Right cardiac atrium (tissue), 5 donors: ENCODE measurements at regions not wholly inside any gene's neighbourhood (a gene's known extent, or its start where the extent isn't known, plus 50 kb on each side); places are given as distances from the start of the nearest gene placed in this dataset.
A peak's percentile ranks its signal among the peaks of the same experiment; 100 is the strongest.

ENCODE experiments used
- ATAC-seq, 2 donors: fragments of 200-7000 bp; cut with Tn5 transposase; one replicate each; pipeline versions ENCODE4 v1.8.0 to v1.9.1; 2020; ENCODE audit warnings: moderate library complexity in 2 of 2, mild to moderate bottlenecking in 1 of 2
- DNase-seq, 3 donors: peaks; one replicate each; pipeline ENCODE4 v3.0.0-alpha.2; 2020
- H3K27ac ChIP-seq: one replicate; pipeline ENCODE4 v1.5.1; 2013; ENCODE audit warnings: mild to moderate bottlenecking, low read length, control low read depth, moderate library complexity
- H3K27me3 ChIP-seq: one replicate; pipeline ENCODE4 v1.6.1; 2013; ENCODE audit not compliant: control insufficient read depth, insufficient read depth
- H3K4me1 ChIP-seq: one replicate; pipeline ENCODE4 v1.6.1; 2013; ENCODE audit warnings: low read length; ENCODE audit not compliant: control insufficient read depth, insufficient read depth
- H3K4me3 ChIP-seq: one replicate; pipeline ENCODE4 v1.5.1; 2013; ENCODE audit warnings: low read length, control low read depth
- H3K9me3 ChIP-seq: one replicate; pipeline ENCODE4 v1.6.1; 2013; ENCODE audit warnings: low read length; ENCODE audit not compliant: control insufficient read depth
- WGBS: extraction: QIAGEN DNeasy Blood & Tissue Kit; methylation state at CpG from one replicate; pipeline ENCODE4 v1.1.7; 2013; 5-methylcytosine and 5-hydroxymethylcytosine counted together
- intact Hi-C, 4 donors: fragments of 100-400 bp; cut with DNase I; formaldehyde crosslinking; loops; one replicate each; pipeline versions ENCODE4 v1.11.0 to v1.14.0; 2022 to 2023
- donor health status: healthy with polysubstance abuse.
- donor health status: DM: no; HTN: yes; CAD: no.
- donor health status: DM: no; HTN: no; CAD: no.
- donor health status: DM: no; HTN: yes; CAD: no; lungs with severe emphysema.
- donor health status: DM: yes; HTN: yes; CAD: no.

- intact Hi-C loops = no loop called here
Measured at GRCh38 chr1:147811273-147811672, 50.9 kb upstream of the GJA5 start.

GRCh38 chr1:147811751-147812150, 51.3 kb upstream of the GJA5 start:
- Histone ChIP-seq H3K9me3 (no peaks in the 10 kb centered on the region), H3K4me1 (peaks cover 5% of the 10 kb centered on the region), H3K27ac (peak overlapping the region; percentile 83), H3K4me3 (no peak overlapping the region), H3K27me3 (no peaks in the 10 kb centered on the region)
- DNase-seq = no peak
- 41% methylated on average over 3 of the region's 3 CpGs for WGBS
- ATAC-seq = peak; percentile 38 to 44
- intact Hi-C loops = no loop called here

More at GRCh38 chr1:147811273-147811672, 50.9 kb upstream of the GJA5 start:
- Histone ChIP-seq H3K9me3 (no peaks in the 10 kb centered on the region), H3K4me1 (peaks cover 5% of the 10 kb centered on the region), H3K27me3 (no peaks in the 10 kb centered on the region), H3K4me3 (no peak overlapping the region), H3K27ac (peak overlapping the region; percentile 83)
- DNase-seq (peak; percentile 30 to 66 (median 48)), ATAC-seq (peak; percentile 89 to 90)
- 47% methylated on average over 5 of the region's 5 CpGs for WGBS

GRCh38 chr1:147812799-147813198, 52.4 kb upstream of the GJA5 start:
- intact Hi-C loops = no loop called here
- DNase-seq (no peak), ATAC-seq (no peak)
- Histone ChIP-seq H3K27ac (no peak overlapping the region), H3K9me3 (no peaks in the 10 kb centered on the region), H3K4me1 (peaks cover 5% of the 10 kb centered on the region), H3K4me3 (no peak overlapping the region), H3K27me3 (no peaks in the 10 kb centered on the region)
- 93% methylated on average over 2 of the region's 2 CpGs for WGBS

GRCh38 chr1:147815503-147815902, 55.1 kb upstream of the GJA5 start:
- ATAC-seq (no peak), DNase-seq (no peak)
- Histone ChIP-seq H3K27ac (no peak overlapping the region), H3K9me3 (no peaks in the 10 kb centered on the region), H3K27me3 (no peaks in the 10 kb centered on the region), H3K4me3 (no peak overlapping the region), H3K4me1 (peaks cover 5% of the 10 kb centered on the region)
- 72% methylated on average over 2 of the region's 2 CpGs for WGBS
- intact Hi-C loops = no loop called here

GRCh38 chr1:147820761-147821297, 60.4 kb upstream of the GJA5 start:
- Histone ChIP-seq H3K4me1 (peaks cover 4% of the 10 kb centered on the region), H3K27ac (no peak overlapping the region), H3K9me3 (no peaks in the 10 kb centered on the region), H3K4me3 (no peak overlapping the region), H3K27me3 (no peaks in the 10 kb centered on the region)
- intact Hi-C loops = loop anchor here in 1 of 4 donors (5.0 kb wide), 1 partner anchor 84 kb away; no protein-coding TSS in a partner anchor
- DNase-seq (no peak), ATAC-seq (no peak)
- WGBS = 42% methylated on average over 4 of the region's 4 CpGs

GRCh38 chr1:147821883-147822282, 61.5 kb upstream of the GJA5 start:
- H3K4me3 ChIP-seq = no peak overlapping the region
- no peaks in the 10 kb centered on the region for H3K9me3 ChIP-seq
- peak in 2 of 3 donors; percentile 17 to 22 for DNase-seq
- peak; percentile 94 for ATAC-seq
- H3K27ac ChIP-seq = peak overlapping the region; percentile 90
- peaks cover 4% of the 10 kb centered on the region for H3K4me1 ChIP-seq
- intact Hi-C loops = loop anchor here in 1 of 4 donors (5.0 kb wide), 1 partner anchor 85 kb away; no protein-coding TSS in a partner anchor
- H3K27me3 ChIP-seq = no peaks in the 10 kb centered on the region
- 29% methylated on average over 2 of the region's 2 CpGs for WGBS

- WGBS = 21% methylated on average over 1 of the region's 1 CpG
- DNase-seq (no peak), ATAC-seq (peak; percentile 24 to 67)
- Histone ChIP-seq H3K4me1 (peaks cover 4% of the 10 kb centered on the region), H3K27ac (peak overlapping the region; percentile 90), H3K9me3 (no peaks in the 10 kb centered on the region), H3K4me3 (no peak overlapping the region), H3K27me3 (no peaks in the 10 kb centered on the region)
- intact Hi-C loops = loop anchor here in 1 of 4 donors (5.0 kb wide), 1 partner anchor 85 kb away; no protein-coding TSS in a partner anchor
Measured at GRCh38 chr1:147822292-147822691, 61.9 kb upstream of the GJA5 start.

- no peak for DNase-seq
- no peak for ATAC-seq
- Histone ChIP-seq H3K9me3 (no peaks in the 10 kb centered on the region), H3K27ac (no peak overlapping the region), H3K4me1 (peaks cover 4% of the 10 kb centered on the region), H3K27me3 (no peaks in the 10 kb centered on the region), H3K4me3 (no peak overlapping the region)
- intact Hi-C loops = loop anchor here in 1 of 4 donors (5.0 kb wide), 1 partner anchor 87 kb away; no protein-coding TSS in a partner anchor
- WGBS = 83% methylated on average over 1 of the region's 1 CpG
Measured at GRCh38 chr1:147824001-147824400, 63.6 kb upstream of the GJA5 start.

GRCh38 chr1:147824798-147825197, 64.4 kb upstream of the GJA5 start:
- 81% methylated on average over 4 of the region's 4 CpGs for WGBS
- H3K27me3 ChIP-seq = no peaks in the 10 kb centered on the region
- H3K4me3 ChIP-seq = no peak overlapping the region
- no peaks in the 10 kb centered on the region for H3K9me3 ChIP-seq
- DNase-seq (no peak), ATAC-seq (no peak)
- no peak overlapping the region for H3K27ac ChIP-seq
- intact Hi-C loops = loop anchor here in 1 of 4 donors (5.0 kb wide), 1 partner anchor 87 kb away; no protein-coding TSS in a partner anchor
- peaks cover 4% of the 10 kb centered on the region for H3K4me1 ChIP-seq

- peaks cover 4% of the 10 kb centered on the region for H3K4me1 ChIP-seq
- 71% methylated on average over 1 of the region's 1 CpG for WGBS
- no peak for ATAC-seq
- no peaks in the 10 kb centered on the region for H3K27me3 ChIP-seq
- no peak overlapping the region for H3K27ac ChIP-seq
- no peak for DNase-seq
- no peak overlapping the region for H3K4me3 ChIP-seq
- intact Hi-C loops = no loop called here
- no peaks in the 10 kb centered on the region for H3K9me3 ChIP-seq
Measured at GRCh38 chr1:147825586-147825985, 65.2 kb upstream of the GJA5 start.

GRCh38 chr1:147826259-147826658, 65.9 kb upstream of the GJA5 start:
- no peaks in the 10 kb centered on the region for H3K27me3 ChIP-seq
- WGBS = 93% methylated on average over 1 of the region's 1 CpG
- DNase-seq (no peak), ATAC-seq (no peak)
- H3K4me3 ChIP-seq = no peak overlapping the region
- H3K27ac ChIP-seq = no peak overlapping the region
- H3K4me1 ChIP-seq = peaks cover 4% of the 10 kb centered on the region
- intact Hi-C loops = no loop called here
- no peaks in the 10 kb centered on the region for H3K9me3 ChIP-seq
